ENCODE measurements at regions not wholly inside any gene's neighbourhood (a gene's known extent, or its start where the extent isn't known, plus 50 kb on each side); places are given as distances from the start of the nearest gene placed in this dataset.

DNA sequence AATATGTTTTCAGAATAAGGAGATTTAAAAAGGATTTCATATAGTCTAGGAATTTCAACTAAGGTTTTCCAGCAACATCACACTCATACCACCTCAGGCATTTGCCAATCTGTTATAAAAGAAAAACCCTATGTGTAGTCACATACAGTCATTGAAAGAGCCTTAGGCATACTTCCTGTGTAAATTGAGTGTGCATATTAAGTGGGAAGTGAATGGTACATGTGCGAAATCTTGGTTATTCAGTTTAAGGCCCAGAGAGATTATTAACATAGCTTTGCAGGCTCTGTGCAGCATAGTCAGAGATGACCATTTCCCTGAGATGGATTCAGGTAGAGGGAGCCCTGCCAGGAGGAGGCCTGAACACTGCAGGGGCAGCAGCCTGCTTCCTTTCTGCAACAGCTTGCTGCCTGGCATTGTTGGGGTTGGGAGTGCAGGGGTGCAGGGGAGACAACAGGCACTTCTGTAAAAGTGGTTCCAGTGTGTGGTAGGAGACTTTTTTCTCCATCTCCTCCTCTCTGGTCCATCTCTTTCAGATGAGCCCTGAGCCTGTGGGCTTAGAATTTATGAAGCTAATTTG lies 100.1 kb upstream of the OSR1 start:
- TF ChIP-seq ZNF256 (CRISPR knock-in tag; conservative IDR thresholded peaks at IDR 0.05), result no peak
- TF ChIP-seq, protein P1, sequence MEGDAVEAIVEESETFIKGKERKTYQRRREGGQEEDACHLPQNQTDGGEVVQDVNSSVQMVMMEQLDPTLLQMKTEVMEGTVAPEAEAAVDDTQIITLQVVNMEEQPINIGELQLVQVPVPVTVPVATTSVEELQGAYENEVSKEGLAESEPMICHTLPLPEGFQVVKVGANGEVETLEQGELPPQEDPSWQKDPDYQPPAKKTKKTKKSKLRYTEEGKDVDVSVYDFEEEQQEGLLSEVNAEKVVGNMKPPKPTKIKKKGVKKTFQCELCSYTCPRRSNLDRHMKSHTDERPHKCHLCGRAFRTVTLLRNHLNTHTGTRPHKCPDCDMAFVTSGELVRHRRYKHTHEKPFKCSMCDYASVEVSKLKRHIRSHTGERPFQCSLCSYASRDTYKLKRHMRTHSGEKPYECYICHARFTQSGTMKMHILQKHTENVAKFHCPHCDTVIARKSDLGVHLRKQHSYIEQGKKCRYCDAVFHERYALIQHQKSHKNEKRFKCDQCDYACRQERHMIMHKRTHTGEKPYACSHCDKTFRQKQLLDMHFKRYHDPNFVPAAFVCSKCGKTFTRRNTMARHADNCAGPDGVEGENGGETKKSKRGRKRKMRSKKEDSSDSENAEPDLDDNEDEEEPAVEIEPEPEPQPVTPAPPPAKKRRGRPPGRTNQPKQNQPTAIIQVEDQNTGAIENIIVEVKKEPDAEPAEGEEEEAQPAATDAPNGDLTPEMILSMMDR (CRISPR knock-in tag; IDR thresholded peaks at IDR 0.05), result no peak
- TF ChIP-seq POLR2A (IDR thresholded peaks at IDR 0.05; ENCODE audit: insufficient read depth in 1 of 2, low read depth in 2 of 2, low read length in 2 of 2), result no peak
- TF ChIP-seq YY1 (IDR thresholded peaks at IDR 0.05; ENCODE audit: insufficient read depth, insufficient replicate concordance, low read depth, low read length), result no peak
- TF ChIP-seq ZNF343 (CRISPR knock-in tag; IDR thresholded peaks at IDR 0.05), result no peak
- no peak for TF ChIP-seq NR3C1 (CRISPR knock-in tag; IDR thresholded peaks at IDR 0.05)
- no peak for TF ChIP-seq RBM39 (IDR thresholded peaks at IDR 0.05; ENCODE audit: low read depth, low read length, poor library complexity, severe bottlenecking)
- TF ChIP-seq ZFY (CRISPR knock-in tag; IDR thresholded peaks at IDR 0.05), result no peak
- no peak for TF ChIP-seq RAD21 (CRISPR knock-in tag; IDR thresholded peaks at IDR 0.05)
- TF ChIP-seq HDAC6 (IDR thresholded peaks at IDR 0.05; ENCODE audit: low read depth, low read length), result no peak
- TF ChIP-seq, protein P2, sequence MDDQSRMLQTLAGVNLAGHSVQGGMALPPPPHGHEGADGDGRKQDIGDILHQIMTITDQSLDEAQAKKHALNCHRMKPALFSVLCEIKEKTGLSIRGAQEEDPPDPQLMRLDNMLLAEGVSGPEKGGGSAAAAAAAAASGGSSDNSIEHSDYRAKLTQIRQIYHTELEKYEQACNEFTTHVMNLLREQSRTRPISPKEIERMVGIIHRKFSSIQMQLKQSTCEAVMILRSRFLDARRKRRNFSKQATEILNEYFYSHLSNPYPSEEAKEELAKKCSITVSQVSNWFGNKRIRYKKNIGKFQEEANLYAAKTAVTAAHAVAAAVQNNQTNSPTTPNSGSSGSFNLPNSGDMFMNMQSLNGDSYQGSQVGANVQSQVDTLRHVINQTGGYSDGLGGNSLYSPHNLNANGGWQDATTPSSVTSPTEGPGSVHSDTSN (CRISPR knock-in tag; IDR thresholded peaks at IDR 0.05; ENCODE audit: borderline replicate concordance), result no peak
- TF ChIP-seq FOXM1 (CRISPR knock-in tag; IDR thresholded peaks at IDR 0.05), result no peak
- TF ChIP-seq CEBPG (CRISPR knock-in tag; IDR thresholded peaks at IDR 0.05), result no peak

All from HepG2 (cell line).